GM18520 (cell line): ENCODE measurements at regions not wholly inside any gene's neighbourhood (a gene's known extent, or its start where the extent isn't known, plus 50 kb on each side); places are given as distances from the start of the nearest gene placed in this dataset.
"Not testable (repeated sequence)": the region's sequence is repeated elsewhere in the genome, so short reads cannot be mapped to it uniquely, and the experiment has no call there.

ENCODE experiments used
- ATAC-seq: cut with Tn5 transposase; IDR thresholded peaks from one replicate; pipeline ENCODE4 v1.9.1; 2021; ENCODE audit not compliant: unreplicated experiment

DNA sequence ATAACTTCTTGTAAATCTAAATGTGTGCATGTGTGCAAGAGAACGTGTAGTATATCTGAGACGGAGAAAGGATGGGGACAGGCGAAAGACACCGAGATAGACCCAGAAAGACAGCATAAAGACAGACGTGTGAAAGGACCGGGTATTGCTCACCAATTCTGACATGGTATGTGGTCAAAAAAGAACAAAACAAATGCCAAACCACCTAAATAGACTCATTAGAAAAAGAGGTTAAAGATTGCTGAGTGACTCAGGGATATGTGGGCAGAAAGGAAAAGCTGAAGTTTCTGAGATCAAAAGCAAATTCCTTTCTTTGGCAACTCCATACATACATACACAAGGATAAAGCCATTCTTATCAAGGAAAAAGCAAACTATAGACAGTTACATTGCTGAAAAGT is 179.7 kb upstream of the TSC22D1 start:
- no peak for ATAC-seq

DNA sequence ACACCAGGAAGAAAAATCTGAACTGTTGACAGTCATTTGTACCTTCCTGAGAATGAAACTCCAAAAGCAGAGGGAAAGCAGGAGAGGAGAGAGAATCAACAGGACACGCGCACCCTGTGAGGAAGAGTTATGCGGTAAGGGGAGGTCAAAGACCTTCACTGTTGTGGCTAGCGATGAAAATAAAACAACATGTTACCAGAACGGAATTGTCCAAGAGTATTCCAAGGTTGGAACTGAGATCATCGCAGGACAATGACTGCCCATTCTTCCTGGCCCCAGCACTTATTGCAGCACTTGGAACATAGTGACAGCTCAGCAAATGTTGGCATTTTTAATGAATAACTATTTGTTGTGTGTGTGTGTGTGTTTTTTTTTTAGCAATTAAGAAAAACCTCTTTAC is 176.0 kb upstream of the TSC22D1 start:
- no peak for ATAC-seq

DNA sequence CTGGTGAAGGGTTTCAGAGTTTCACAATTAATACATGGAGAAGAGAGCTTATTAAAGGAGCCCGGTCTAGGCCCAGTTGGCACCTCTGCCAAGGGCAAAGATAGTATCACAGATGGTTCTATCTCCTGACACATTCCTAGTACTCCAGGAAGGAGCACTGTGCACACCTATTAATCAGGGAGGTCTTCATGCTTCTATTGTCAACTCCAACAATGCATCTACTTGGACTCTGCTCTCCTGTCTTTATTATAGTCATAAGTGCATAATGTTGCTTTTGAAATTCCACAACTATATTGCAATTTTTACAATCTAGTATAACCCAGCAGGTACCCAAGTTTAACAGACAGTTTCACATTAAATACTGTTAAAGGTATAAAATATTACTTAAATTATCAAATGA is 174.5 kb upstream of the TSC22D1 start:
- ATAC-seq = no peak

DNA sequence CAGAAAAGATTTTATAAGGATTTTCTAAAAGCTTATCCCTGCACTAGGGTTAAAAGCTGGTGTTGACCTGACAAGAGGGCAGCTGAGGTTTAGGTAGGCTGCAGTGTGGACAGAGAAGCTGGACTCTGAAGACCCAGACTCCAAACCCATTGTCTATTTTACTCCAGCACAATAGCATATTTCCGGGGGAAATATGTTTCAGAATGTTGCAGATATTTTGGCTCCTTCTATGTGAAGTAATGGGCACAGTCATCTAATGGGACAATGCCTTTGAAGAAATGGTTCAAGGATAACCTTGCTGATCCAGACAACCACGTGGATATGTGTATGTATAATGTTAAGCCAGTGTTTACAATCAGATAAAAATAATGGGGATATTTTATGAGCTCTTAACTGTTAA is 173.8 kb upstream of the TSC22D1 start:
- no peak for ATAC-seq

DNA sequence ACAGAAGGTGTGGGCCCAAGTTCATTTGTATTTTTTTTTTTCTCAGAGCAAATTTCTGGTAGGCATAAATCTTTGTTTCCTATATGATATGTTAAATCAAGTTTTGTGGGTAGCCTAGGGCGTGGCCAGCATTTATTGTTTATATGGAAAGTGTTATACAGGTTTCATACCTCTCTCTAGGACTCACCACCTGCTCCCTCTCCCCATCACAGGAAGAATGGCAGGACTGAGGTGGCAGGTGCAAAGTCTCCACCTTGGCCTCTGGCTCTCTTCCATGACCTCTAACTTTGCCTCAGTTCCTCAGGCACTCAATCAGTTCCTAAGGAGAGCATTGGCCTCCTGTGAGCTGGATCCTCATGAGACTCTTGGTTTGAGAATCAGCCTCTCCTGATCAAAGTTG is 172.3 kb upstream of the TSC22D1 start:
- ATAC-seq = no peak

DNA sequence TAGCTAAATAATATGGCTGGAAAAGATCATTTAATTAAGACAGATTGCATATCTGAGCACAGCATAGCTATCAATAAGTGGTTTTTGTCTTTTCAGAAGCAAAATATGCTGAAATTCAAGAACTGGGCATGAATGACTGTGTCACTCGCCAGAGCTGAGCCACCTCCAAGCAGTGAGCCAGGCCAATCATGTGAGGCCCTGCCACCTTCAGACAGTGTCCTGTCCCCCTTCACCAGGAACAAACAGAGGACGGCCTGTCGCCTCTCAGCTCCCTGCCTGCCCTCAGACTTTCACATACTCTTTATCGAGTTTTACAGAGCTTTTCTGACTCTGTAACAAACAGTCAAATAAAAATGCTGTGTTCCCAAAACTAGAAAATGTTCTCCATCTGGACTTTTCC is 171.0 kb upstream of the TSC22D1 start:
- no peak for ATAC-seq

DNA sequence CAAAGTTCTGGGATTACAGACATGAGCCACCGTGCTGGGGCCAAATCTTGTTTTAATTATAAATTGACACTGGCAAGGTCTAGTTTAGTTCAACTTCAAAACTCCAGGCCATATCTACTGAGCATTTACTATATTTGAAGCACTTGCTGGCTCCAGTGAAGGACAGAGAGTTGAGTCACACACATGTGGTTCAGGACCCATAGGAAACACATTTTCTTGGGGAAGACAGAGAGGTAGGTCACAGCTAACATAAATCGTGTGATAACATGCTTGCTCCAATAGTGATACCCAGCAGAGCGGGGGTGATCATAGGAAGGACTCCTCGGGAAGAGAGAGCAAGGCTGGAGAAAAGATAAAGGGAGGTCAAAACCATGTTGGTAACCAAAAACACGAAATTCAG is 170.6 kb upstream of the TSC22D1 start:
- ATAC-seq = no peak

DNA sequence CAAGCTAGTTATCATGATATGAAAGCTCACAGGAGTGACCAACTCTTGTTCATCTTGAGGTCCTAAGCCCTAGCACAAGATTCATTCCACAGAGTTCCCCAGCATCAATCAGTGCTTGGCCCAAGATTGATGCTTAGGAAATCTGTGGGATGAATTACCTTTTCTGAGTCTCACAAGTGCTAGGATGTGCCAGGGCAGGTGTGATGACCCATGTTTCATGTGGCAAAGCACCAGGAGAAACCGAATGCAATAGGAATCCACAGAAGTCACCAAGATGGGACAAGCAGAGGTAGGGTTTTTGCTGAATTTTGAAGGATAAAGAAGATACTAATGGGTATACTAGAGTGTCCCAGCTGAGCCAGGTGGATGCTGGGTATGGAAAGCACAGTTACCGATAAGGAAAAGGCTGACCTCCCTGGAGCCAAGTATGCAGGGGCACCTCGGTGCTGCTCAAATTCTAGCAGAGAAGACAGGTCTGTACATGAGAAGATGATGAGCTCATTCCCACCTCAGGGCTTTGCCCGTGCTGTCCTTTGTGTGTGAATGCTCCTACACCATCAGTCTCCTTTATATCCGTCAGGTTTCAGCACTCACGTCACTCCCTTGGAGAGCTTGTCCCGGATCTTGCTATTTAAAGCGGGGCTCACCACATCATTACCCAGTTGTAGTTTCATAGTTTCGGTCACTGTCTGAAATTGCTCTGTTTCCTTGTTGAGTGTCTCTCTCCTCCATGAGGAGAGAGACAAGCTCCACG is 168.9 kb upstream of the TSC22D1 start:
- no peak for ATAC-seq

DNA sequence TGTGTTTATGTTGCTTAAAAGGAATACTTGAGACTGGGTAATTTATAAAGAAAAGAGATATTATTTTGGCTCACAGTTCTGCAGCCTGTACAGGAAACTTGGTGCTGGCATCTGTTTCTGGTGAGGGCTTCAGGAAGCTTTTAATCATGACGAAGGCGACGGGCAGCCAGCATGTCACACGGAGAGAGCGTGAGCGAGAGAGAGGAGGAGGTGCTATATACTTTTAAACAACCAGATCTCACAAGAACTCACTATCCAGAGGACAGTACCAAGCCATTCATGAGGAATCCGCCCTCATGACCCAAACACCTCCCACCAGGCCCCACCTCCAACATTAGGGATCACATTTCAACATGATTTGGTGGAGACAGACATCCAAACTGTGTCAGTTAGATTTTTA is 163.4 kb upstream of the TSC22D1 start:
- no peak for ATAC-seq

DNA sequence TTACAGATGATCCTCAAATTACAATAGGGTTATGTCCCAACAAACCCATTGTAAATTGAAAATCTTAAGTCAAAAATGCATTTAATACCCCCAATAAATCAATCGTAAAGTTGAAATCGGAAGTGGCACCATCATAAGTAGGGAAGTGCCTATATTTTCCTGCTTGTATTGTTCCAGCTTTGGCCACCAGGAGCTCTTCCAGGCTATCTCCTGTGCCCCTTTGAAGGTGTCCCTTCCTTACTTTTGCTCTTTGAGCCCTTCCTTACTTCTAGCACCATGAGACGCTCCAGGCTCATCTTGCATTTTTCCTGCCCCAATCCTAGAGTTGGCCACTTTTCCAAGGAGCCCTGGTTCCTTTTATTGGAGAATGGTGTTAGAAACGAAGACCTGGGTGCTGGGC is 163.0 kb upstream of the TSC22D1 start:
- no peak for ATAC-seq

DNA sequence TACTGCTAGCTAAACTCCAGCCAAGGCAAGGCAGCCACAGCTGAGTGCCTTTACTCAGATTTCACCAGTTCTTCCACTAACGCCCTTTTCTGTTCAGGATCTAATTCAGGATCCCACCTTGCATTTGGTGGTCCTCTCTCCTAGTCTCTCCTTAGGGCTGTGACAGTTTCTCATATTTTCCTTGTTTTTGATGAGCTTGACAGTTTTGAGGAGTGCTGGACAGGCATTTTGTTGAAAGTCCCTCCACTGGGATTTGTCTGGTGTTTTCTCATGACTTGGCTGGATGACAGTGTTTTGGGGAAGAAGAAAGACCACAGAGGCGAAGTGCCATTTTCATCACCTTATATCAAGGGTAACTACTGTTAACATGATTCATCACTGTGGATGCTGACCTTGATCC is 162.3 kb upstream of the TSC22D1 start:
- no peak for ATAC-seq

DNA sequence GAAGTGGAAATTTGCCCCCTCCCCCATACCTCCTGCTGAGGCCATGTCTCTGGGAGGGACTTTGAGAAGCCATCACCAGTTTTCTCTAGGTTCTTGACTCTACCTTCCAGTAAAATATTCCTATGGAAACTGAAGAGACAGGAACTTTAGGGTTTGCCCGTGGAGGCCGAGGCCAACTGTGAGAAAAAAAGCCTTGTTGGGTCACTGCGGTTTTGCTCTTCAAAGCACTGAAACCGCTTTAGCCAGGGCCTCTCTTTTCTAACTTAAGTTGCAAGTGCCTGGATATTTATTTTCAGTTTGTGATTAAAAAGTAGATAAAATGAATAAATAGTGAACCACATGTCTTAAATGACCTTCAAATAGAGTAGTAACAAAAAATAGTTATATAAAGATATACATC is 159.7 kb upstream of the TSC22D1 start:
- ATAC-seq = no peak

DNA sequence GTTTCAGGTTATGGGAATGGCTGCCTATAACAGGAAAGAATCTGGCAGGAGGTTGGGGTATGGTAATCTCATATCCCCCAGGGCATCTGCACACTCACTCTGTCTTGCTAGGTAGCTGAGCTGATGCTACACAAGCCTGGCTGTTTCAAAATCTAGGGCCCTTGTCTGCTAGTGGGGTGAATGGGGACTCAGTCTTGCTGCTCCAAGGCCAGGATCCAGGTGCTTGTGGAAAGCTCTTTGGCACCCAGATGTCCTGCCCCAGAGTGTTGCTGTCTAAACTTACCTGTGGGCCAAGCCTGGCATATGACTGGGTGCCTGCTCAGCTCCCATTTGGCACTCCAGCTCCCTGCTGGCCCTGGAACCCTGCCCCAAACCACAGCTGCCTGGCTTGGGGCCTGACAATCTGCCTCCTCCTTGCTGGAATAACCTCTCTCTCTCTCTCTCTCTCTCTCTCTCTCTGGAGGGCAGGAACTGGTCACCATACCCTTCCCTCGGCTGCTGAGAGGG is 158.1 kb upstream of the TSC22D1 start:
- no peak for ATAC-seq

DNA sequence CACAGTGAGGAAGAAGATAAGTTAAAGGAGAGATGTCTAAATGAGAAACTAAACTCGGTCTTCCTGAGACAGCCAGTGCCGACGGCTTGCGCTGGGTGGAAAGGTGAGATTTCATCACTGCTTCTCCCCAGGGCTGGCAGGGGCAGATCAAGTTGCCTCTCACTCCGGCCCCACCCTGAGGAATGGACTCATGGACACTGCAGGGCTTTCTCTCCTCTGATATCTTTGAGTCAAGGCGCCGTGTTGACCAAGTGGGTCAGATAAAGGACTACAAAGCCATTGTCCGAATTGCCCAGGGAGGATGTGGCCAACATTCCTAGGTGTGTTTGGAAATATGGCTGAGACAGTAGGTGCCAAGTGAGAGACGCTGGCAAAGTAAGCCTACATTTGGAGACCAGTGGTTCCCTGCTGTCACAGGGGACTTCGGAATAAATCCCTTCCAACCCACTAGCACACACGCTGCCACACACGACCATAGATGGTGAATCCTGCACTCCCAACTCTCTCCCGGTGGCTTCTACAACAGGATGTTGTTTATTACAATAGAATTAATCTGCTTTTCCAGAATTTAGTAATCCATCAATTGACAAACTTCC is 156.5 kb upstream of the TSC22D1 start:
- ATAC-seq = no peak

DNA sequence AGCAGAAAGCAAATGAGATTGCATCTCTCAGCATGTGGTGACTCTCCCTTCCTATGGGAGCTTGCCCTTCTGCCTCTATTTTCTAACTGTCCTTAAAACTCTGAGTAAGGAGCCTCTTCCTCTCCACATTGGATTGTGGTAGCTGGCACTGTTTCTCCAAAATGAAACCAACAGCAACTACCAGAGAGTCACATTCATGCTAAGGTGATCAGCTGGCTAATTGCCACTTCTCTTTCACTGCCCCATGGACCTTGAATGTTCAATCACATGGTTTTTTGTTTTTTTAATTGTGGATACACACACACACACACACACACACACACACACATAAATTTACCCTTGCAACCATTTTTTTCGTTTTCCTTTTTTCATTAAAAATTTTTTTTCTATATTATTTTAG is 154.7 kb upstream of the TSC22D1 start:
- no peak for ATAC-seq

DNA sequence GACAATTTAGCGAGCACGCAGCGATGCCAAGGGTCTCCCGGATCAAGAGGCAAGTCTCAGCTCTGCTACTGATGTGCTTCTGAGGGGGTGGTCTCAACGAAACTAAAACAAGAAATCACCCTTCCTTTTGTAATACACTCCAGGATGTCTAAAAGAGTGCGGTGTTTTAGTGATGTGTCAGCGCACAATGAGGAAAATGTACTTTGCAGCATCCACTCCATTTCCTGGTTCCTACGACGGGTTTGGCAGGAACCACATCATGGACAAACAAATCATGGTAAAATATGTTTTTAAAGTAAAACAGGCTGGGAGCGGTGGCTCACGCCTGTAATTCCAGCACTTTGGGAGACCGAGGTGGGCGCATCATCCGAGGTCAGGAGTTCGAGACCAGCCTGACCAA is 154.0 kb upstream of the TSC22D1 start:
- no peak for ATAC-seq

DNA sequence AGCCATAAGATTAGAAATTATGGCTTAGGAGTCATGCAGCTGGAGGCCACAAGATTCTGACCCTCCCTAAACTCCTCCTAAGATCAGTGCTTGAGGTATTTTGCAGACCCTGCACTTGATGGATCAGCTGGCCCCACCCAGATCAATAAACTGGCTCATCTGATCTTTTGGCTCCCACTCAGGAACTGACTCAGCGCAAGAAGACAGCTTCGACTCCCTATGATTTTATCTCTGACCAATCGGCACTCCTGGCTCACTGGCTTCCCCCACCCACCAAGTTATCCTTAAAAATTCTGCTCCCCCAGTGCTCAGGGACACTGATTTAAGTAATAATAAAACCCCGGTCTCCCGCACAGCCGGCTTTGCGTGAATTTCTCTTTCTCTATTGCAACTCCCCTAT is 151.5 kb upstream of the TSC22D1 start:
- ATAC-seq = not testable (repeated sequence)

DNA sequence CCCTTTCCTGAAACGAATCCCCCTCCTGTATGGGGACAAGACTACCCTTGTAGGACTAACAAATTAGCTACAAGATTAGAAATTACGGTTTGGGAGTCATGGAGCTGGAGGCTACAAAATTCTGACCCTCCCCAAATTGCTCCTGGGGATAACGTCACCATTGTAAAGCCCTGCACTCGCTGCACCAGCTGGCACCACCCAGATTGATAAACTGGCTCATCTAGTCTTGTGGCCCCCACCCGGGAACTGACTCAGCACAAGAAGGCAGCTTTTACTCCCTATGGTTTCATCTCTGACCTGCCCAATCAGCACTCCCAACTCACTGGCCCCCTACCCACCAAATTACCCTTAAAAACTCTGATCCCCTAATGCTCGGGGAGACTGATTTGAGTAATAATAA is 150.6 kb upstream of the TSC22D1 start:
- no peak for ATAC-seq

DNA sequence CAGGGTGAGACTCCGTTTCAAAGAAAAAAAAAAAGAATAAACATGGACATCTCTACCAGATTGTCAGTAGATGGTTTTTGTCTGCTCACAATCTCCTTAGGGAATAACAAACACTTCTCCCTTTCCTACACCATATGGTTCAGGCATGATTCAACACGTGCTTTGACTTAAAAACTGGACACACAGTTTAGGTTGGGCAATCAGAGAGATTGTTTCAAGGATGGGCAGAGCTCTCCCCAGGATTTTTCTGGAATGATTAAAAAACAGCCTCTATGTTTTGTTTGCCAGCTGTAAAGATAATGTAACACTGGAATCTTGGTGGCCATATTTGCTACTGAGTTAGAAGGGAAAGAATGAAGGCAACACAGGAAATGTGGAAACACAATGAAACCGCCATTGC is 150.1 kb upstream of the TSC22D1 start:
- ATAC-seq = no peak

DNA sequence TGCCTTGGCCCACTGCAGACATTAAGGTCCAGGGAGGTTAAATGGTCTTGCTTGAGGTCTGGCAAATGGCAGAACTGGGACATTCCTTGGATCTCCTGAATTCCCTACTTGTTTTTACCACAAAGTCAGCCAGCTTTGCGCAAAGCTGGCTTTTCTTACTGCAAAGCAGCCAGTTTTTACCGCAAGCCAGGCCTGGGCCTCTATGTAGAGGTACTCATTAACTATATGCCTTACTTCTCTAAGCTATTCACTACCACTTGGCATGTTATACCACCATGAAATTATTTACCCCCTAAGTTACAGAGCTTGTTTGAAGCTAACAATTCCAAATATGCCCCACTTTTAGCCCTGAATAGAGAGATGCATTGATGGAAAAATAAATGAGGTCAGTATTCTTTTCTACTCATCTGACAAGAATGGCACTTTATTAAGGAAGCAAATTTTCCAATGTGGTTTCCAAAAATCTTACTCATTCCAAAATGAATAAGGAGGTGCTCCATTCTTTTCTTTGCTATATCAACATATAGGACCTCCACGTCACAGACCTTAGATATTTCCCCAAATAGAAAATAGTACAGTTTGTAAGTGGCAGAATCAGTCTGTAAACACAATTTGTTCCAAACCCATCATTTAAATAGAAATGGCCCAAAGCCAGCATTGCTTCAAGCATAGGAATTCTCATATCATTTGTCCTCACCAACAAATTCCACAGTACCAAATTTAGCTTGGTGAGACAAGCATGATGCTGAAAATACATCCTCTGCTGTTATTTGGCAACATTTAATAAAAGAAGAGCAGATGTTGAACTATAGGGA is 143.9 kb upstream of the TSC22D1 start:
- ATAC-seq = no peak

DNA sequence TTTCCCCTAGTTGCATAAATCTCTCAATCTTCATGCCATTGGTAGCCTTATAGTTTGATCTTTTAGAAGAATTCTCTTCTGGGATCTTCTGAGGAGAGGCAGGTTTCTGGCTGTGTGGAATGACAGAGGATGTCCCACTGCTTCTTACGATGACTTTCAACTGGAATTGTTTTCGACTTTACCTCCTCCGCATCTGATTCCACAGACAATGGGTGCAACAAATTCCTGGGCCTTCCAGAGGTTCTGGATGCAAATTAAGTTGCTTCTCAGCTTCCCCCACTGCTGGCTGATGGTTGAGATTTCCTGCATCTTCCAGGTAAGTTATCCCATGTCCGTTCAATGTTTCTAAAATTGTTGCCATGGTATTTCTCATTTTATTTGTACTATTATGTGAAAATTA is 142.3 kb upstream of the TSC22D1 start:
- no peak for ATAC-seq
